ENCODE measurements at regions not wholly inside any gene's neighbourhood (a gene's known extent, or its start where the extent isn't known, plus 50 kb on each side); places are given as distances from the start of the nearest gene placed in this dataset.

GRCh38 chr7:17481118-17481517 lies 182.7 kb downstream of the AHR start:
- DNase-seq, result no peak

- DNase-seq, result no peak
These were observed 186.9 kb downstream of the AHR start for GRCh38 chr7:17485368-17485767.

GRCh38 chr7:17485904-17486303 lies 187.5 kb downstream of the AHR start:
- DNase-seq, result no peak

GRCh38 chr7:17486835-17487234 lies 188.4 kb downstream of the AHR start:
- DNase-seq, result no peak

GRCh38 chr7:17487343-17487742 lies 188.9 kb downstream of the AHR start:
- DNase-seq, result no peak

- DNase-seq, result no peak
These were observed 190.4 kb downstream of the AHR start for GRCh38 chr7:17488829-17489228.

GRCh38 chr7:17489961-17490360 lies 191.5 kb downstream of the AHR start:
- no peak for DNase-seq

- no peak for DNase-seq
These were observed 192.4 kb downstream of the AHR start for GRCh38 chr7:17490825-17491224.

- no peak for DNase-seq
These were observed 194.0 kb downstream of the AHR start for GRCh38 chr7:17492437-17492836.

GRCh38 chr7:17493446-17493845 lies 195.0 kb downstream of the AHR start:
- no peak for DNase-seq

GRCh38 chr7:17495655-17496394 lies 197.4 kb downstream of the AHR start:
- DNase-seq, result no peak

- no peak for DNase-seq
These were observed 198.7 kb downstream of the AHR start for GRCh38 chr7:17497136-17497535.

GRCh38 chr7:17497549-17498167 lies 199.2 kb downstream of the AHR start:
- no peak for DNase-seq

- DNase-seq, result no peak
These were observed 199.8 kb downstream of the AHR start for GRCh38 chr7:17498230-17498629.

GRCh38 chr7:17500736-17501135 lies 202.3 kb downstream of the AHR start:
- no peak for DNase-seq

GRCh38 chr7:17501441-17502212 lies 203.2 kb downstream of the AHR start:
- no peak for DNase-seq

GRCh38 chr7:17502213-17503060 lies 204.0 kb downstream of the AHR start:
- no peak for DNase-seq

- DNase-seq, result no peak
These were observed 207.6 kb downstream of the AHR start for GRCh38 chr7:17506095-17506494.

GRCh38 chr7:17506596-17506995 lies 208.1 kb downstream of the AHR start:
- no peak for DNase-seq

- no peak for DNase-seq
These were observed 209.3 kb downstream of the AHR start for GRCh38 chr7:17507717-17508116.

GRCh38 chr7:17512181-17512675 lies 213.8 kb downstream of the AHR start:
- DNase-seq, result no peak

GRCh38 chr7:17516771-17517170 lies 218.3 kb downstream of the AHR start:
- no peak for DNase-seq
